Naive thymus-derived CD8-positive, alpha-beta T cell (primary cell): ENCODE measurements at regions not wholly inside any gene's neighbourhood (a gene's known extent, or its start where the extent isn't known, plus 50 kb on each side); places are given as distances from the start of the nearest gene placed in this dataset.
"Not testable (repeated sequence)": the region's sequence is repeated elsewhere in the genome, so short reads cannot be mapped to it uniquely, and the experiment has no call there.

Source experiments
- ATAC-seq, 2 donors: fragments of 150-1000 bp; cut with Tn5 transposase in 1 of 2; sonication (Bioruptor Pico), chemical (Tn5 transposase) in 1 of 2; 1 replicate in 1 of 2; 2 replicates in 1 of 2; pipeline ENCODE4 v1.10.0; 2021; ENCODE audit warnings: mild to moderate bottlenecking in 2 of 2, moderate library complexity in 2 of 2
- POLR2A ChIA-PET: fragments of 350-600 bp; sonication (Branson Sonifier 250); formaldehyde crosslinking; loops from one replicate; lab custom pipeline; 2021; ENCODE audit warnings: antibody characterized with exemption; lab: Charles Lee
- DNase-seq, 10 donors: peaks; one replicate each; pipeline versions ENCODE4 v3.0.0 to v3.0.0-alpha.2; 2020 to 2022
- H3K27ac Mint-ChIP-seq, 10 donors: one replicate each; pipeline ENCODE4 v1.8.0; 2020 to 2022; ENCODE audit warnings: mild to moderate bottlenecking in 10 of 10, mixed read lengths in 10 of 10, moderate library complexity in 4 of 10, inconsistent platforms in 1 of 10
- H3K27me3 Mint-ChIP-seq, 5 donors: one replicate each; pipeline ENCODE4 v1.8.0; 2021 to 2022; ENCODE audit warnings: mixed read lengths in 5 of 5
- H3K36me3 Mint-ChIP-seq, 3 donors: one replicate each; pipeline ENCODE4 v1.8.0; 2020 to 2022; ENCODE audit warnings: mixed read lengths in 3 of 3, mild to moderate bottlenecking in 2 of 3, inconsistent platforms in 1 of 3
- H3K4me1 Mint-ChIP-seq, 4 donors: one replicate each; pipeline ENCODE4 v1.8.0; 2021 to 2022; ENCODE audit warnings: mixed read lengths in 4 of 4
- H3K4me3 Mint-ChIP-seq, 10 donors: one replicate each; pipeline ENCODE4 v1.8.0; 2020 to 2022; ENCODE audit warnings: mild to moderate bottlenecking in 10 of 10, mixed read lengths in 10 of 10, moderate library complexity in 6 of 10, inconsistent platforms in 1 of 10
- H3K9me3 Mint-ChIP-seq, 9 donors: one replicate each; pipeline ENCODE4 v1.8.0; 2020 to 2022; ENCODE audit warnings: mixed read lengths in 9 of 9, mild to moderate bottlenecking in 3 of 9, inconsistent platforms in 1 of 9, moderate library complexity in 1 of 9

DNA sequence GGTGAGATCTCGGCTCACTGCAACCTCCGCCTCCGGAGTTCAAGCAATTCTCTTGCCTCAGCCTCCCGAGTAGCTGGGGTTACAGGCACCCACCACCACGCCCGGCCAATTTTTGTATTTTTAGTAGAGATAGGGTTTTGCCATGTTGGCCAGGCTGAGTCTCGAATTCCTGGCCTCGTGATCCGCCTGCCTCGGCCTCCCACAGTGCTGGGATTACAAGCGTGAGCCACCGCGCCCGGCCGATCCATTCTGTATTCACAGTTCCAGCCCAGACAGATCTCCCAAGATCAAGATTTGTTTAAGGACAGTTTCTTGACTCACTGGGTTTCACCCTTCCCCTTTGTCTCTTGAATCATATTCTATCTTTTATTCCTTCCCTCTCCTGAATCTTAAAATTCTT lies 313.8 kb downstream of the PDCD6IP start:
- peak overlapping the region in 1 of 10 donors; percentile 20 for H3K27ac Mint-ChIP-seq
- H3K4me3 Mint-ChIP-seq, H3K36me3 Mint-ChIP-seq, H3K4me1 Mint-ChIP-seq, DNase-seq, ATAC-seq, H3K27me3 Mint-ChIP-seq, POLR2A ChIA-PET: not testable (repeated sequence)
- peaks cover 0 to 16% (median 6%) of the 10 kb centered on the region in 9 donors for H3K9me3 Mint-ChIP-seq

DNA sequence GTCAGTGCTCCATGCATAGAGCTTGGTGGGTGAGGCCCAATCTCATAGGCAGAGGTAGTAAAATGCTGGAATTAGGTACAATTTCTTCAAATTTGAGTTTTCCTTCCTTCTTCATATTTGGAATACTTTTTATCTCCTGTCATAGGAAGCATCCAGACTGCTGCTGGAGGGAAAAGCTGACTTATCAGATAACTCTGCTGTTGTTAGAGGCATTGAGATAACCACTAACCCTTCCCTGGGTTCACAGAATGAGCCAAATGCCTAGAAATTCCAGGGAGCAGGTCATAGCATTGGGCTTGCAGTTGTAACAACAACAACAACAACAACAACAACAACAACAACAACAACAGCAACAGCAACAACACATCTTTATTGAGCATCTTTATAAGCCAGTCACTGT lies 332.7 kb downstream of the PDCD6IP start:
- Mint-ChIP-seq H3K27me3 (peaks cover 0 to 12% (median 0%) of the 10 kb centered on the region in 5 donors), H3K4me1 (no peaks in the 10 kb centered on the region), H3K4me3 (no peak overlapping the region), H3K27ac (no peak overlapping the region), H3K36me3 (peaks cover 0 to 8% (median 5%) of the 10 kb centered on the region in 3 donors), H3K9me3 (peaks cover 0 to 17% (median 6%) of the 10 kb centered on the region in 9 donors)
- POLR2A ChIA-PET: no interaction called here
- ATAC-seq: no peak
- DNase-seq: no peak

DNA sequence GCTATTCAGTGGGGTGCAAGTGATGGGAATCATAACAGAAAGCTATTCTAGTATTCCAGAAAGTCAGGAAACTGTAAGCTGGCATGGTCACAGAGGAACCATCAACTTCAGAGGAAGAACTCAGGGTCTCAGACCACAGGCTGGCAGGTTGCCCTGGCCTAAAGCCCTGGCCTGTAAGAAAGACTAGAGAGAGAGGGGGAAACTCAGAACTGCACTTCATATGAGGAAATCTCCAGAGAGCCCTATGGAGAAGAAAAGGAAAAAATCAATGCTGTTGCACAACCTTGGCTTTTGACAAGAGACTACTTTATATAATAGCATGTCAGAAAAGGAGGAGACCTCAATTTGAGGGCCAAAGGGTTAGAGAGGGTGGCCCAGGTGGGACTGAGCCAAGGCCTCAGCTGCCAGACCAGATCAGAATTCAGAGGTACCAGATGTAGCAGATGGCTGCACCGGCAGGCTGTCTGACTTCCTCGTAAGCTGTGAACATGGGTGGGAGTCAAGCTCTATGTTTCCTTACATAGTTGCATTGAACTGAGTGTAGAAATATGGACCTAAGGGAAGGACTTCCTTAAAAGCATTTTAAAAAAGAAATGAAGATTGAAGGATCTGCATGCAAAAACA lies 333.8 kb downstream of the PDCD6IP start:
- H3K36me3 Mint-ChIP-seq: peaks cover 0 to 8% (median 5%) of the 10 kb centered on the region in 3 donors
- no peak overlapping the region for H3K27ac Mint-ChIP-seq
- POLR2A ChIA-PET: no interaction called here
- H3K4me3 Mint-ChIP-seq: no peak overlapping the region
- peaks cover 0 to 5% (median 0%) of the 10 kb centered on the region in 5 donors for H3K27me3 Mint-ChIP-seq
- no peaks in the 10 kb centered on the region for H3K4me1 Mint-ChIP-seq
- no peak for ATAC-seq
- no peak for DNase-seq
- H3K9me3 Mint-ChIP-seq: peaks cover 0 to 17% (median 4%) of the 10 kb centered on the region in 9 donors

DNA sequence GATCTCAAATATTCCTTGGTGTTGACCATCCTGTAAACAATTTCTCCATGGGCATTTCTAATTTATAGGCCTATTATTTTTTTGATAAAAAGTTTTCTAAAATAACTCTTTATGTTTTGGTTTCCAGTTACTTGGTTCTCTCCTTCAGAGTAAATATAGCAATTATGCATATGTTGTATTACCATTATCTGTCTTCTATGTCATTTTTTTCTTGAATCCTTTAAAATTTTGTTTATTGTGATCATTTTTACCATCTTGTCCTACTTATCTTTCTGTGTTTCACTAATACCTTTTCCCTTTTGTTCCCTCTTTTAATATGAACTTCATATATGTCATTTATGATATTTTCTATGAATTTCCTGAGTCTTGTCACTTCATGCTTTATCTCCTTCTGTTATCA lies 341.1 kb downstream of the PDCD6IP start:
- POLR2A ChIA-PET: no interaction called here
- Mint-ChIP-seq H3K36me3 (peaks cover 0 to 8% (median 6%) of the 10 kb centered on the region in 3 donors), H3K27ac (no peak overlapping the region), H3K4me1 (no peaks in the 10 kb centered on the region), H3K27me3 (peaks cover 0 to 5% (median 0%) of the 10 kb centered on the region in 5 donors), H3K4me3 (no peak overlapping the region), H3K9me3 (peaks cover 0 to 21% (median 6%) of the 10 kb centered on the region in 9 donors)
- no peak for ATAC-seq
- DNase-seq: no peak

DNA sequence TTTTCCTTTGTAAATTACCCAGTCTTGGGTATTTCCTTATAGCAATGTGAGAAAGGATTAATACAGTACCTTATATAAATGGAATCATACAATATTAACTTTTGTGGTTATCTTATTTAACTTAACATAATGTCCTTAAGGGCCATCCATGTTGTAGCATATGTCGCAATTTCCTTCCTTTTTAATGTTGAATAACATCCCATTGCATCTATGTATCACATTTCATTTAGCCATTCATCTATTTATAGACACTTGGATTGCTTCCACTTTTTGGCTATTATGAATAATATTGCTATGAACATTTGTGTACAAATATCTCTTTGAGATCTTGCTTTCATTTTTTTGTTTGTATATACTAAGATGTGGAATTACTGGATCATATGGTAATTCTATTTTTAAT lies 342.2 kb downstream of the PDCD6IP start:
- DNase-seq (no peak), ATAC-seq (no peak)
- Mint-ChIP-seq H3K9me3 (peaks cover 0 to 12% (median 6%) of the 10 kb centered on the region in 9 donors), H3K36me3 (peaks cover 0 to 5% (median 2%) of the 10 kb centered on the region in 3 donors), H3K27me3 (peaks cover 0 to 8% (median 0%) of the 10 kb centered on the region in 5 donors), H3K4me1 (no peaks in the 10 kb centered on the region), H3K27ac (no peak overlapping the region), H3K4me3 (no peak overlapping the region)
- POLR2A ChIA-PET: no interaction called here

DNA sequence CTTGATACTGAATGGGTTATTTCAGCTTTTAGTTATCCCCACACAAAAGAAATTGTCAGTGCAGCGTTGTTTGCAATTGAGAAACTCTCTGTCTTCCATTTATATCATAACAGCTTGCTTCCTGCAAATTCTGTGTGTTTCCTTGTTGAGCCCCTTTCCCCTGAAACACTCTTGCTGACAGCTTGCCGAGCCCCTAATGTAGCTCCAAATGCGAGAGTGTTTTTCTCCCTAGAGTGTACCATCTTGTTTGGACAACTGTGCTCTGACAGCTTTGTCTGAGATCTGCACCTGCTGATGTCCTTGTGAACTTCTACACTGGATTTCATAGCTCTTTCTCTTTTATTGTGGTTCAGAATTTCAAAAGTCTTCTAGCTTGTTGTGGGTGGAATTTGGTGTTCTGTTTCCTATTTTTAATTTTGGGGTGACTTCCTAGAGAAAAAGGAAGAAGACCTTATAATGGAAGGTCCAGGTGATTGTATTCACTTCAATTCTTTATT lies 343.5 kb downstream of the PDCD6IP start:
- Mint-ChIP-seq H3K4me3 (no peak overlapping the region), H3K27me3 (peaks cover 0 to 8% (median 0%) of the 10 kb centered on the region in 5 donors), H3K36me3 (peaks cover 0 to 5% (median 2%) of the 10 kb centered on the region in 3 donors), H3K27ac (no peak overlapping the region), H3K4me1 (no peaks in the 10 kb centered on the region), H3K9me3 (peaks cover 0 to 10% (median 5%) of the 10 kb centered on the region in 9 donors)
- POLR2A ChIA-PET: no interaction called here
- DNase-seq (no peak), ATAC-seq (no peak)

DNA sequence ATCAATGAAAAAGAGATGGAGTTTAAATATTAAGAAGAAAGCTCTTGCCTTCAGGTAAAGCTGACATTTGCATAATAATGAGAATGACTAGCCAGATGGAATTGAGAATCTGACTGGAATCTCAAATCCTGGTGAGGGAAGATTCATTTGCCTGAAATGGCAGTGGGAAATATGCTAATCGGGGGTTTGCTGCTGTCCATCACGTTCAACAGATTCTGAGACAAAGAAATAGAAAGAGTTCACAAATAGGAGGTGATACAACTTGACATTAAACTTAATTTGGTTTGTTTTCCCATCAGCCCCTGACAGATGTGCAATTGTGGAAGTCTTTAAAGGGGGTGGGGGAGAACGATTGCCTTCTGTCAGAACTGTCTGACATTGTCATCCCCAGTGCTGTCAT lies 347.4 kb downstream of the PDCD6IP start:
- no peak for ATAC-seq
- Mint-ChIP-seq H3K9me3 (no peaks in the 10 kb centered on the region), H3K27ac (no peak overlapping the region), H3K4me3 (no peak overlapping the region), H3K36me3 (no peaks in the 10 kb centered on the region), H3K4me1 (no peaks in the 10 kb centered on the region), H3K27me3 (peaks cover 0 to 8% (median 0%) of the 10 kb centered on the region in 5 donors)
- POLR2A ChIA-PET: no interaction called here
- no peak for DNase-seq

DNA sequence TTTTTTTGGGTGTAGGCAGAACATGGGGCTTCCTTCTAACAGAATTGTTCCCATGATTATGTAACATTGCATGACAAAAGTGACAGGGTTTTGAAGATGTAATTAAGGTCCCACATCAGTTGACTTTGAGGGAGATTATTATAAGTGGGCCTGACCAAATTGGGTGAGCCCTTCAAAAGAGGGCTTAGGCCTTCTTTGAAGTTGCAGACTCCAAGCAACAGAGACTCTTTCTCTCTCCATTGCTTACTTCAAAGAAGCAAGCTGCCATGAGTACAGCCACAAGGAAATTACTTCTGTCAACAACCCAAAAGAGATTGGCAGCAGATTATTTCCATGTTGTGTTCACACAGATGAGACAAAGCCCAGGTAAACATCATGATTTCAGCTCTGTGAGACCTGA lies 348.2 kb downstream of the PDCD6IP start:
- no peaks in the 10 kb centered on the region for H3K4me1 Mint-ChIP-seq
- ATAC-seq (no peak), DNase-seq (no peak)
- H3K36me3 Mint-ChIP-seq: no peaks in the 10 kb centered on the region
- H3K27ac Mint-ChIP-seq: no peak overlapping the region
- peaks cover 0 to 8% (median 0%) of the 10 kb centered on the region in 5 donors for H3K27me3 Mint-ChIP-seq
- POLR2A ChIA-PET: no interaction called here
- H3K4me3 Mint-ChIP-seq: no peak overlapping the region
- H3K9me3 Mint-ChIP-seq: no peaks in the 10 kb centered on the region

DNA sequence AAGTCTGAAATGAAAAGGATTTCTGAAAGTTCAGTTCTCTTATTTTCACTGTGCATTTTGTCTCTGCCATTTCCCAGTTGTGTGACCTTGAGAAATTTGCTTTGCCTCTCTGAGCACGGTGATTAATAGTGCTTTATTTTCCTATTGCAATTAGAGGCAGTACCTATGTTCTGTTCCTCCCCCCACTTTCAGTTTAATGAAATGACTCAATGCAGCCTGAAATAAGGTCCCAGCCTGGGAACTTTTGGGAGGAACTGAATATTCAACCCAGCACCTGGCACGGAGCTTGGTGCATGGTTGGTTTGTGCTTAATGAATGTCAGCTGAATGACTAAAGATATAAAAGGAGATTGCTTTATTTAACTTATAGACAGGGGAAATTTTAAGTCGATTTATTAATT lies 352.6 kb downstream of the PDCD6IP start:
- H3K9me3 Mint-ChIP-seq: no peaks in the 10 kb centered on the region
- no peaks in the 10 kb centered on the region for H3K4me1 Mint-ChIP-seq
- no peaks in the 10 kb centered on the region for H3K27me3 Mint-ChIP-seq
- no peaks in the 10 kb centered on the region for H3K36me3 Mint-ChIP-seq
- POLR2A ChIA-PET: no interaction called here
- H3K27ac Mint-ChIP-seq: no peak overlapping the region
- no peak overlapping the region for H3K4me3 Mint-ChIP-seq
- DNase-seq (no peak), ATAC-seq (no peak)

DNA sequence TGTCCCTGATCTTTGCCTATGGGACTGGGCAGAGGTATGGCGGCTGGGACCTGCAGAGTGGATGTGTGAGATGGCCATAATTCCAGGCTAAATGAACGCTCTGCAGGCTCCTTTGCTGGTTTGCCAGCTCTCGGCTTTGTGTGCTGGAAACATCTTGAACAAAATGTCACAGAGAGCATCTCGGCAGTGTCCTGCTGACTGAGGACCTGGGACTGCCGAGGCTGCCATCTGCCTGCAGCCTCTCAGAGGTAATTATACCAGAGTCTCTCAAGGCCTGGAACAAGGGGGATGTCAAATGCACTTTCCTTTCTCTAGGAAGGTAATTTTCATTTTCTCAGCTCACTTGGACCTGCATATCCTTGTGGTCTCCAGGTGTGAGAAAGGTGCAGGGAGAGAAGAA lies 354.2 kb downstream of the PDCD6IP start:
- Mint-ChIP-seq H3K36me3 (no peaks in the 10 kb centered on the region), H3K9me3 (no peaks in the 10 kb centered on the region), H3K4me1 (no peaks in the 10 kb centered on the region), H3K27ac (no peak overlapping the region), H3K4me3 (no peak overlapping the region), H3K27me3 (no peaks in the 10 kb centered on the region)
- DNase-seq: no peak
- ATAC-seq: no peak
- POLR2A ChIA-PET: no interaction called here

DNA sequence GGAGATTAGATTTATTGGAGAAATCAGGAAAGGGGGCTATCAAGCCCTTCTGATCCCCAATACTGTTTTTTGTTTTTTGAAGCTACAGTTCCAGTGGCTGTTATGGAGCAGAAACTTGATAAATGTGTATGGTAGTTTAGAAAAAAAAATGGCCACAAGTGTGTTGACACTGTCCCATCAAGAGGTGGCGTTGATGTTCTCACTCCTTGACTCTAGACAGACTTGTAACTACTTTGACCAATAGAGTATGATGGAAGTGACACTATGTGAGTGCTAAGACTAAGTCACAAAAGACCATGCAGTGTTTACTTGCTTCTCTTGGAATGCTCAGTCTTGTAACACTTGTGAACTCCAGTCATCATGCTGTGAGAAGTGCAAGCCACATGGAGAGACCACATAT lies 356.7 kb downstream of the PDCD6IP start:
- Mint-ChIP-seq H3K4me1 (no peaks in the 10 kb centered on the region), H3K36me3 (no peaks in the 10 kb centered on the region), H3K27ac (no peak overlapping the region), H3K9me3 (peaks cover 0 to 1% (median 0%) of the 10 kb centered on the region in 9 donors), H3K27me3 (no peaks in the 10 kb centered on the region), H3K4me3 (no peak overlapping the region)
- no peak for ATAC-seq
- no peak for DNase-seq
- POLR2A ChIA-PET: no interaction called here

DNA sequence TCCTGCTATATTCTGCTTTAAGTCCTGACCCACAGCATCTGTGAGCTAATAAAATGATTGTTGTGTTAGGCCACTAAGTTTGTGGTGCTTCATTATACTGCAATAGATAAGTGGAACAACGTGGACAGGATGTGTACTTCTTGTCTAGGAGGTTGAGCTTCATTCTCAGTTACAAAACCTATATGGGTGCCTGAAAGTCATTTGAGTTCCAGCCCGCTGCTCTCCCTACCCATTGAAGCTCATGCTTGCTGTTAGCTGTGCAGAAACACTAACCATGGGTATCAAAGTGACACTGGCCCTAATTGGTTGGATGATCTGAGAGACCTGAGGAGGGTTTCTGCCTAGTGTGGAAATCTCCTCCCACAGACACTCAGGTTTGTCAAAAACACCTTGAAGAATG lies 357.2 kb downstream of the PDCD6IP start:
- Mint-ChIP-seq H3K27me3 (no peaks in the 10 kb centered on the region), H3K36me3 (no peaks in the 10 kb centered on the region), H3K4me3 (no peak overlapping the region), H3K4me1 (no peaks in the 10 kb centered on the region), H3K27ac (no peak overlapping the region), H3K9me3 (peaks cover 0 to 1% (median 0%) of the 10 kb centered on the region in 9 donors)
- DNase-seq (no peak), ATAC-seq (no peak)
- POLR2A ChIA-PET: no interaction called here

DNA sequence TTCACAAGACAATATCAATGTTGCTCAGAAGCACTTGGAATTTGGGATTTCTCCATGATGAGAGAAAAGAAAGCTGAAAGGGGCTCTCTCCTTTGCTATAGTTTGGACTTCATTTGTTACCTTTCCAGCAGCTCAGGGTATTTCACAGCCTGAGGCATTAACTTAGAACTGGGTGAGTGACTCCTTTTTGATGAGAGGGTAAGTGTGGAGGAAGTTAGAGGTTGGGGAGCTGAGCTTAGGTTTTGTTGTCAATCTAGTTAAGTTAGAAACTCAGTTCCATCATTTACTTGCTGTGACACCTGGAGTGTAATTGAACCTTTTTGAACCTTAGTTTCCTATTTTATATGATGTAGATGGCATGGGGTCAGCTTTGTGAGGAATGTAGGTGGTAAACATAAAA lies 359.1 kb downstream of the PDCD6IP start:
- H3K4me1 Mint-ChIP-seq: no peaks in the 10 kb centered on the region
- ATAC-seq: no peak
- H3K27me3 Mint-ChIP-seq: no peaks in the 10 kb centered on the region
- peaks cover 0 to 1% (median 0%) of the 10 kb centered on the region in 9 donors for H3K9me3 Mint-ChIP-seq
- DNase-seq: no peak
- POLR2A ChIA-PET: no interaction called here
- H3K27ac Mint-ChIP-seq: no peak overlapping the region
- no peak overlapping the region for H3K4me3 Mint-ChIP-seq
- H3K36me3 Mint-ChIP-seq: no peaks in the 10 kb centered on the region
